ENCODE measurements at regions not wholly inside any gene's neighbourhood (a gene's known extent, or its start where the extent isn't known, plus 50 kb on each side); places are given as distances from the start of the nearest gene placed in this dataset.

DNA sequence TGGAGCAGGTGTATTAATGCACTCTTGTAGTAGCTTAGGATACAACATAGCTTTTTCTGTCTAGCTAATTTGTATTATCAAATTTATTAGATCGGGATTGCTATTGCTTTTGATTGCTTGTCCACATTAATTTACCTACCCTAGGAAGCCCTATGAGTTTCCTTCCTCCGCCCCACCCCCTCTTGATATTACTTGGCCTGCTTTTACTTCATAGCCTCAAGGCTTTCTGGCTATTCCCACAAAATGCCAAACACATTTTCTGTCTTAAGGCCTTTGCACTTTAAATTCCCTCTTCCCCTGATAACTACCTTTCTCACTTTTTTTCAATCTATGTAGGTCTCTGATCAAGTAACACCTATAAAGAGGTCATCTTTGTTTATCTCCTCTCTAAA lies 99.1 kb upstream of the PRSS16 start:
- in situ Hi-C loops (cut with MboI; ENCODE audit: low sequenced_read_pairs) = loop anchor here (25.0 kb wide), 4 partner anchors 811 to 1714 kb away; a partner anchor contains a TSS

DNA sequence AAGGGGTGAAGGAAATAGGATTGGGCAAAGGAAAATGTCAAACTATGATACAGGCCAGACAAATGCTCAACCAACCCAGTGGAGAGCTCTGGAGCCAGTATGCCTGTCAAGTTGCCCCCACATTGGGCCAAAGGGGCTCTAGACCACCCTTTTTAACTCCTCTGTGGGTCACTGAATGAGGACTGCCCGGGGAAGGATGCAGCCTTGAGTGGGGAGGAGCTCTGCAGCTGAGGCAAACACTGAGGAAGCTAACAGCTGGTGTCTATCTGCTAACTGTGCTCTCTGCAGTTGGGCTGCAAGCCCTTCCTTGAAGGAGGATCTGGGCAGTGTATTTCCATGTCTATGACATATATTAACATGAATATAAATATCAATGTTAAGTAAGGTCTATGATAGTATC lies 98.4 kb upstream of the PRSS16 start:
- in situ Hi-C loops (cut with MboI; ENCODE audit: low sequenced_read_pairs) = loop anchor here (25.0 kb wide), 4 partner anchors 812 to 1713 kb away; a partner anchor contains a TSS

- in situ Hi-C loops (cut with MboI; ENCODE audit: low sequenced_read_pairs) = loop anchor here (10.0 to 25.0 kb wide), 2 partner anchors 740 to 1833 kb away; a partner anchor contains a TSS
Measured at GRCh38 chr6:27154696-27155095, 92.8 kb upstream of the PRSS16 start.

- in situ Hi-C loops (cut with MboI; ENCODE audit: low sequenced_read_pairs) = loop anchor here (10.0 to 25.0 kb wide), 2 partner anchors 738 to 1830 kb away; a partner anchor contains a TSS
Measured at GRCh38 chr6:27156874-27157458, 90.5 kb upstream of the PRSS16 start.

- in situ Hi-C loops (cut with MboI; ENCODE audit: low sequenced_read_pairs) = loop anchor here (10.0 to 25.0 kb wide), 2 partner anchors 737 to 1830 kb away; a partner anchor contains a TSS
Measured at GRCh38 chr6:27157459-27158315, 89.8 kb upstream of the PRSS16 start.

GRCh38 chr6:27158316-27158643 lies 89.2 kb upstream of the PRSS16 start:
- in situ Hi-C loops (cut with MboI; ENCODE audit: low sequenced_read_pairs) = loop anchor here (10.0 to 25.0 kb wide), 2 partner anchors 737 to 1829 kb away; a partner anchor contains a TSS

DNA sequence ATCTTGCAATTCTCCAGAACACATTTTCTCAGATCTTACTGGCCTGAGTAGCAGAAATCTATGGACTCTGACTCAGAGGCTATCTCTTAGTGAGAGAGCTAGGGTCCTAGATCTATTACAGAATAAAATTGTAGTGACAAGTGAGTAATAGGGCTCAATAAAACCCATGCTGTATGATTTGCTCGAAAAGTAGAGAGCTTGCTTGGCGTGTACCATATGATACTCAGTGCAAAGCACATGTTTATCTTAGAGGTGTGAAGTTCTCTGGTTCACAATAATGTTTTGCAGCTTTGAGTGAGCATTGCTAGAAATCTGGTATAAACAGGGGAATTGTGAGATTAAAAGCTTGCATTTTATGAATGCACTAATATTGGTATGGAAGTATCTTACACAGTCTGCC lies 87.8 kb upstream of the PRSS16 start:
- in situ Hi-C loops (cut with MboI; ENCODE audit: low sequenced_read_pairs) = loop anchor here (10.0 to 25.0 kb wide), 2 partner anchors 735 to 1828 kb away; a partner anchor contains a TSS

GRCh38 chr6:27161115-27161514 lies 86.4 kb upstream of the PRSS16 start:
- in situ Hi-C loops (cut with MboI; ENCODE audit: low sequenced_read_pairs) = loop anchor here (25.0 kb wide), 1 partner anchor 1826 kb away; no protein-coding TSS in a partner anchor

DNA sequence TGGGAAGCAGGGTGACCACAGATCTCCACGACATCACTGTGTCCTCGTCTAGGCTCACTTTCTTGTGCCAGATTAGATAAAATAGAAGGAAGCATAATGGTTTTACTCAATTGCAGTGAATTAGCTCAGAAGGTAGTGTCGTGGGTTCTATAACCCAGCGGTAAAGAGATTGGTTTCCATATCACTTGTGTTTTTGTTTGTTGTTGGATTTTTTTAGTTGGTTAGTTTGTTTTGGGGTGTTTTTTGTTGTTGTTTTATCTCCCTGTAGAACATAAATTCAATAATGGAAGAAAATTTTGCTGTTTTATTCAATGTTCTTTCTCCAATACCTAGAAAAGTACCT lies 85.9 kb upstream of the PRSS16 start:
- in situ Hi-C loops (cut with MboI; ENCODE audit: low sequenced_read_pairs) = loop anchor here (25.0 kb wide), 1 partner anchor 1826 kb away; no protein-coding TSS in a partner anchor

DNA sequence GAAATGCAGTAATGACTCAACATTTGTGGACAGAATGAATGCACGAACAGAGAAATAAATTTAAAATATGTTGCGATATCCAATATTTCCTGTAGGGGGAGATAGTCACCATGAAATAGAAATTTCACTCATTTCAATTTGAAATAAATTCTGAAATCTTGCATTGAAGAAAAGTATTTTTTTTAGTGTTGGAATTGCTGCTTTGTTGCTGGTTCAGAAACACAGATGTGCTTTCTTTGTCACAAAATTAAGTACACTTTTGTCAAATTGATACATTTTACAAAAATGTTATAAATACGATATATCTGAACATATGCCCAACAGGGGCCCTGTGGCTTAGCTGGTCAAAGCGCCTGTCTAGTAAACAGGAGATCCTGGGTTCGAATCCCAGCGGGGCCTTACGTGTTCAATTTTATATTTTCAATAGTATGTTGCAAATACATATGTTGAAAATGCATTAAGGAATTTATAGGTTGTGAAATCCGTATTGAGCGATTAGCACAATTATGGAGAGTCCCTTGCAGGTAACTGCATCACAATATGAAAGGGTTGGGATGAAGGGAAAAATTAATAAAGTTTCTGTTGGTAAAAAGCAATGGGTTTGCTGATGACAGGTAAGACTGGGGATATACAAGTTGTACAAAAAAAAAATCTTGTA lies 85.4 kb upstream of the PRSS16 start:
- in situ Hi-C loops (cut with MboI; ENCODE audit: low sequenced_read_pairs) = loop anchor here (25.0 kb wide), 1 partner anchor 1825 kb away; no protein-coding TSS in a partner anchor

DNA sequence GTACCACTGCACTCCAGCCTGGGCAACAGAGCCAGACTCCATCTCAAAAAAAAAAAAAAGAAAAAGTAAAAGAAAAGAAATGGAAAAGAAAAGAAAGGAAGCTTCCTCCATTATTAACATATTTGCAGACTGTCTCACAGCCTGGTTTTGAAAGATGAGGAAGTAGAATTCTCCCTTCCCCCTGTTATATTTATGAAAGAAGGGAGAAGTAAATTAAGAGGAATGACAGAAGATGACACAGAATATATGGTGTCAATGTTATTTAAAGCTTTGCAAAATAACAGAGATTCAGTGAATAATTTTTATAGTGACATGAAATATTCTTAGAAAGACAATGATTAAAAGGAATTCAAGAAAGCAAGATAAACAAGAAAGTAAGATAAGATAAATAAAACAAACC lies 83.7 kb upstream of the PRSS16 start:
- in situ Hi-C loops (cut with MboI; ENCODE audit: low sequenced_read_pairs) = loop anchor here (25.0 kb wide), 1 partner anchor 1823 kb away; no protein-coding TSS in a partner anchor

DNA sequence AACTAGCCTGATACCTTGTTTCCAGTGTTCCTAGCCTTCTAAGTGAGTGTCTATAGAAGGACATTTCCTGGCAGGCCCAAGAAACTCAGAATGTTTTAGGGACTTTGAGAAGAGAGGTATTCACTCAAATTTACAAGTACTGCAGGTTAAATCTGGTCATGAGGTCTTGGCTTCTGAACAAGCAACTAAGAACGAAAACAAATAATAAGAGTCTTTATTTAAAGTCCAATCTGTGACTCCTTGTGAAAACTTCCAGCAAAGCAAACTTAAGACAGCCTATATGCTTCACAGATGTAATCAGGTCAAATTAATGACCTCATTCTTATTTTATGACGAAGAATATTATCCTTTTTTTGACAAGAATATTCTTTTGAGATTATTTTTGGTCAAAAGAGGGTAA lies 79.4 kb upstream of the PRSS16 start:
- in situ Hi-C loops (cut with MboI; ENCODE audit: low sequenced_read_pairs) = loop anchor here (25.0 kb wide), 1 partner anchor 1819 kb away; no protein-coding TSS in a partner anchor

DNA sequence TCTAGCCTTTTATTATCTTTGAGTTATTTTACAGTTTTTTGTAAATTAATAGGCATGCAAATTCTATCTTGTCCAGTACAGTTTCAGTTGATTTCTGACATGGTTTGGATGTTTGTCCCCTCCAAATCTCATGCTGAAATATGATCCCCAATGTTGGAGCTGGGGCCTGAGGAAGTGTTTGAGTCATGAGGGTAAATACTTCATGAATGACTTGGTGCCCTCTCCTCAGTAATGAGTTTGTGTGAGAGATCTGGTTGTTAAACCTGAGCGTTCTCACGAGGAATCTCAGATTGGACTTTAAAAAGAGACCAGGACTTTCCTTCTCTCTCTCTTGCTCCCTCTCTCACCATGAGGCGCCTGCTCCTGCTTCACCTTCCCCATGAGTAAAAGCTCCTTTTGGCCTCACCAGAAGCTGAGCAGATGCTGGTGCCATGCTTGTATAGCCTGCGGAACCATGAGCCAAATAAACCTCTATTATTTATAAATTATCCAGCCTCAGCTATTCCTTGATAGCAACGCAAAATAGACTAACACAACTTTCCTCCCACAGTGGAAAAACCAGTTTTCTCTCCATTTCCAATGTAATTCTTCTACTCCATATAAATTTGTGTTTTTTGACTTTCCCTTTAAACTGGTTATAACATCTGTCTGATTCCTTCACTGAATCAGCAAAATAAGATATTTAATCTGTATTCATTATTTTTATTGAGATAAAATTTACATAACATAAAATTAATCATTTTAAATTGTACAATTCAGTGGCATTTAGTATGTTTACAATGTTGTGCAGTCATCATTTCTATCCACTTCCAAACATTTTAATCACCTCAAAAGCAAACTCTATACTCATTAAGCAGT lies 78.7 kb upstream of the PRSS16 start:
- in situ Hi-C loops (cut with MboI; ENCODE audit: low sequenced_read_pairs) = loop anchor here (25.0 kb wide), 1 partner anchor 1818 kb away; no protein-coding TSS in a partner anchor

DNA sequence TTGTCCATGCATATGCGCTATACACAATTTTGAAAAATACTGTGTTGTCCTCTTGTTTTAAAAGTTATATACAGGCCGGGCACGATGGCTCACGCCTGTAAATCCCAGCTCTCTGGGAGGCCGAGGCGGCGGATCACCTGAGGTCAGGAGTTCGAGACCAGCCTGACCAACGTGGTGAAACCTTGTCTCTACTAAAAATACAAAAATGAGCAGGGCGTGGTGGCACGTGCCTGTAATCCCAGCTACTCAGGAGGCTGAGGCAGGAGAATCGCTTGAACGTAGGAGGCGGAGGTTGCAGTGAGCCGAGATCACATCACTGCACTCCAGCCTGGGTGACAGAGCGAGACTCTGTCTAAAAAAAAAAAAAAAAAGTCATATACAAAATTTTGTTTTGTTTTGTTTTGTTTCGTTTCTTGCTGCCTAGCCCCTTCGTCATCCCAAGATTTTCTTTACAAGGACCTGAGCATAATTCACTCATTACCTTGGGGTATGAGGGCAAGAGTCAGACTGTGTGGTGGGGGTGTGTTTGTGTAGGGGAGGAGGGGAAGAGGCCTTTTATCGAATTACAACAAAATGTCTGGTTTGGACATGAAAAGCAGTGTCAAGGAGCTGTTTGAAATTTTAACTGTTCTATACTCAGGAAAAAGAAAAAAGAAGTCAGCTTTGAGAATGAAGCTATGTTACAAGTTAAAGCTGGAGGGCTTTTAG lies 74.8 kb upstream of the PRSS16 start:
- in situ Hi-C loops (cut with MboI; ENCODE audit: low sequenced_read_pairs) = loop anchor here (25.0 kb wide), 1 partner anchor 1815 kb away; no protein-coding TSS in a partner anchor

- in situ Hi-C loops (cut with MboI; ENCODE audit: low sequenced_read_pairs) = loop anchor here (25.0 kb wide), 1 partner anchor 1814 kb away; no protein-coding TSS in a partner anchor
Measured at GRCh38 chr6:27173232-27173601, 74.3 kb upstream of the PRSS16 start.

GRCh38 chr6:27174958-27175357 lies 72.5 kb upstream of the PRSS16 start:
- in situ Hi-C loops (cut with MboI; ENCODE audit: low sequenced_read_pairs) = loop anchor here (25.0 kb wide), 1 partner anchor 1812 kb away; no protein-coding TSS in a partner anchor

DNA sequence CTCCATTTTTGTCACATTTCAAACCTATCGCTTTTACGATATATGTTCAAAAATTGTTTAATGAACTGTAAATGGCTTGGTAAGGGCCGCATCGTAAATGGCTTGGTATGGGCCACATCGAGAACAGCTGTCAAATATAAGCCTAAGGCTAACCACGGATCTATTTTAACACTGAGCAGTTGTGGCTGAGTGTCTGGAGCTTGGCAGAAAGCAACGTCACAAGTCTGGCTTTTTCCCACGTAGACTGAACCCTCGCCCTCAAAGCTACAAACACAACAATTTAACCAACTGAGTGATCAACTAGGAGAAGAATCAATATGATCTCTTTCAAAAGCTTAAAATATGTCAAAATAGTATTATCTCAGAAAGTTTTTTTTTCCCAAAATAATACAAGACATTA lies 71.4 kb upstream of the PRSS16 start:
- in situ Hi-C loops (cut with MboI; ENCODE audit: low sequenced_read_pairs) = no loop called here

DNA sequence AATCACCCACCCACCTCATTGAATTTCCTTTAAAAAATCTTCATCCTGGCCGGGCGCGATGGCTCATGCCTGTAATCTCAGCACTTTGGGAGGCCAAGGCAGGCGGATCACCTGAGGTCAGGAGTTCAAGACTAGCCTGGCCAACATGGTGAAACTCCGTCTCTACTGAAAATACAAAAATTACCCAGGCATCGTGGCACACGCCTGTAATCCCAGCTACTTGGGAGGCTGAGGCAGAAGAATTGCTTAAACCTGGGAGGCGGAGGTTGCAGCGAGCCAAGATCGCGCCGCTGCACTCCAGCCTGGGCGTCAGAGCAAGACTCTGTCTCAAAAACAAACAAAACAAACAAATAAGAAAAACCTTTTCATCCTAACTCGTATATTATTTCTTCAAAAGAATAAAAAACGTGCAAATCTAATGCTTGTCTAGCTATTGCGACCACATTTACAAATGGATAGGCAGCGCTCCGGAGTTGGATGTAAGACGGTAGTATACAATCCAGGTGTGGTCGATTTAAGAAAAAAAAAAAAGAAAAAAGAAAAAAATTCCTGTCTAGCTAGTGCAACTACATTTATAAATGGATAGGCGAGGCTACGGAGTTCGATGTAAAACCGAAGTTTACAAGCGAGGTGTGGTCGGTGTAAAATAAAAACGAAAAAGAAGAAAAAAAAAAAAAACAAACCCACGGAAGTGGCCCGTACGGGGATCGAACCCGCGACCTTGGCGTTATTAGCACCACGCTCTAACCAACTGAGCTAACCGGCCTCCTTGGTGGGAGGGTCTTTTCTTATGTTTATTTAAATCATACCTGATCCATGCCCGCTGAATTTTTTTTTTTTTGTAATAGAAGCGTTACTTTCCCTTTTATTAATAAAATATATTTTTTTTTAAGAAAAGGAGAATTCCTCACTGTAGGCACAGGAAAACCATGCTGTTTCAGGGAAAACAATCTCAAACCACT lies 70.7 kb upstream of the PRSS16 start:
- in situ Hi-C loops (cut with MboI; ENCODE audit: low sequenced_read_pairs) = no loop called here

Data from HL-60/S4 treated with retinoic acid at 250 ng/mL for 4 days and 3 days (cell line).